GM23338 (cell line): ENCODE measurements at regions not wholly inside any gene's neighbourhood (a gene's known extent, or its start where the extent isn't known, plus 50 kb on each side); places are given as distances from the start of the nearest gene placed in this dataset.

ENCODE experiments used
- ATAC-seq: fragments of 200-7000 bp; cut with Tn5 transposase; 3 replicates; pipeline ENCODE4 v1.9.1; 2020
- DNase-seq: peaks from one replicate; pipeline ENCODE4 v3.0.0-alpha.2; 2015; ENCODE audit warnings: low spot score
- H2AFZ ChIP-seq: fragments of 200-600 bp; sonication (generic); 2 replicates; pipeline ENCODE4 v1.8.0; 2016; ENCODE audit warnings: antibody characterized with exemption, mild to moderate bottlenecking, moderate library complexity
- H3F3A ChIP-seq: fragments of 200-600 bp; sonication (generic); replicated peaks from 2 replicates; pipeline ENCODE4 v1.8.0; 2017; ENCODE audit warnings: antibody characterized with exemption, mixed run types, low read depth
- H3K27ac ChIP-seq: fragments of 200-600 bp; sonication (generic); 2 replicates; pipeline ENCODE4 v1.6.1; 2016; ENCODE audit warnings: low read depth
- H3K27me3 ChIP-seq: fragments of 200-600 bp; sonication (generic); 2 replicates; pipeline ENCODE4 v1.8.0; 2016; ENCODE audit warnings: mild to moderate bottlenecking, mixed run types, moderate library complexity; ENCODE audit not compliant: insufficient read depth
- H3K36me3 ChIP-seq: fragments of 200-600 bp; sonication (generic); 2 replicates; pipeline ENCODE4 v1.8.0; 2016; ENCODE audit warnings: mild to moderate bottlenecking; ENCODE audit not compliant: insufficient read depth
- H3K4me1 ChIP-seq: fragments of 200-600 bp; sonication (generic); 2 replicates; pipeline ENCODE4 v1.8.0; 2016; ENCODE audit warnings: mild to moderate bottlenecking, moderate library complexity; ENCODE audit not compliant: insufficient read depth
- H3K4me2 ChIP-seq: fragments of 200-600 bp; sonication (generic); 2 replicates; pipeline ENCODE4 v1.7.1; 2017; ENCODE audit warnings: mixed run types
- H3K4me3 ChIP-seq: fragments of 200-600 bp; sonication (generic); 2 replicates; pipeline ENCODE4 v1.6.1; 2016; ENCODE audit warnings: mixed run types
- H3K79me2 ChIP-seq: fragments of 200-600 bp; sonication (generic); replicated peaks from 2 replicates; pipeline ENCODE4 v1.8.0; 2017; ENCODE audit warnings: mild to moderate bottlenecking; ENCODE audit not compliant: insufficient read depth
- H3K9me2 ChIP-seq: fragments of 200-600 bp; sonication (generic); 2 replicates; pipeline ENCODE4 v1.8.0; 2017; ENCODE audit not compliant: insufficient read depth
- H4K20me1 ChIP-seq: fragments of 200-600 bp; sonication (generic); replicated peaks from 2 replicates; pipeline ENCODE4 v1.8.0; 2017; ENCODE audit warnings: mild to moderate bottlenecking; ENCODE audit not compliant: insufficient read depth
- H3K27ac Mint-ChIP-seq: 2 replicates; pipeline ENCODE4 v1.8.0; 2020; ENCODE audit warnings: inconsistent platforms, mild to moderate bottlenecking, moderate library complexity, mixed read lengths
- H3K27me3 Mint-ChIP-seq: 3 replicates; pipeline ENCODE4 v1.8.0; 2022; ENCODE audit warnings: low read depth, mild to moderate bottlenecking, moderate library complexity, mixed read lengths, inconsistent platforms; ENCODE audit not compliant: insufficient read depth, poor library complexity
- H3K36me3 Mint-ChIP-seq: 3 replicates; pipeline ENCODE4 v1.8.0; 2021; ENCODE audit warnings: low read depth, mild to moderate bottlenecking, inconsistent platforms, moderate library complexity, mixed read lengths
- H3K4me1 Mint-ChIP-seq: 3 replicates; pipeline ENCODE4 v1.8.0; 2020; ENCODE audit warnings: mild to moderate bottlenecking, inconsistent platforms, mixed read lengths
- H3K4me3 Mint-ChIP-seq: 3 replicates; pipeline ENCODE4 v1.8.0; 2021; ENCODE audit warnings: moderate library complexity, mild to moderate bottlenecking, inconsistent platforms, mixed read lengths
- H3K9me3 Mint-ChIP-seq: 3 replicates; pipeline ENCODE4 v1.8.0; 2020; ENCODE audit warnings: moderate library complexity, mild to moderate bottlenecking, inconsistent platforms, mixed read lengths
- CTCF ChIP-seq, 2 experiments: fragments of 200-600 bp in 1 of 2; sonication (generic) in 1 of 2; conservative IDR thresholded peaks; 2 replicates each; pipeline versions ENCODE4 v1.5.1 to v1.6.1; 2016 to 2017; ENCODE audit warnings: antibody characterized with exemption in 2 of 2, low read depth in 2 of 2, mild to moderate bottlenecking in 2 of 2, moderate library complexity in 1 of 2
- EZH2 ChIP-seq: fragments of 200-600 bp; sonication (generic); IDR thresholded peaks from one replicate; pipeline ENCODE4 v1.8.0; 2017; ENCODE audit warnings: antibody characterized with exemption, mild to moderate bottlenecking, low read depth; ENCODE audit not compliant: unreplicated experiment
- JUNB ChIP-seq: IDR thresholded peaks from one replicate; pipeline ENCODE4 v1.6.1; 2016; ENCODE audit warnings: antibody characterized with exemption; ENCODE audit not compliant: unreplicated experiment
- POLR2AphosphoS5 ChIP-seq: IDR thresholded peaks from 2 replicates; pipeline ENCODE4 v1.6.1; 2016; ENCODE audit warnings: antibody characterized with exemption, low read depth
- STAT1 ChIP-seq: IDR thresholded peaks from one replicate; pipeline ENCODE4 v1.6.1; 2016; ENCODE audit warnings: antibody characterized with exemption; ENCODE audit not compliant: unreplicated experiment
- ZNF114 ChIP-seq: fragments of 250-450 bp; sonication (Bioruptor Pico); IDR thresholded peaks from 2 replicates; pipeline ENCODE4 v1.5.0; 2020; ENCODE audit warnings: mild to moderate bottlenecking, moderate library complexity
- TF ChIP-seq, protein P1 (sequence below): IDR thresholded peaks from one replicate; pipeline ENCODE4 v1.6.1; 2018; ENCODE audit warnings: antibody characterized with exemption; ENCODE audit not compliant: unreplicated experiment
- TF ChIP-seq, protein P2 (sequence below): IDR thresholded peaks from 2 replicates; pipeline ENCODE4 v1.6.1; 2016; ENCODE audit warnings: antibody characterized with exemption
- TF ChIP-seq, protein P3 (sequence below): fragments of 250-450 bp; sonication (Bioruptor Pico); IDR thresholded peaks from 2 replicates; pipeline ENCODE4 v1.5.0; 2020; ENCODE audit warnings: mild to moderate bottlenecking, moderate library complexity

- TF ChIP-seq, protein P1, sequence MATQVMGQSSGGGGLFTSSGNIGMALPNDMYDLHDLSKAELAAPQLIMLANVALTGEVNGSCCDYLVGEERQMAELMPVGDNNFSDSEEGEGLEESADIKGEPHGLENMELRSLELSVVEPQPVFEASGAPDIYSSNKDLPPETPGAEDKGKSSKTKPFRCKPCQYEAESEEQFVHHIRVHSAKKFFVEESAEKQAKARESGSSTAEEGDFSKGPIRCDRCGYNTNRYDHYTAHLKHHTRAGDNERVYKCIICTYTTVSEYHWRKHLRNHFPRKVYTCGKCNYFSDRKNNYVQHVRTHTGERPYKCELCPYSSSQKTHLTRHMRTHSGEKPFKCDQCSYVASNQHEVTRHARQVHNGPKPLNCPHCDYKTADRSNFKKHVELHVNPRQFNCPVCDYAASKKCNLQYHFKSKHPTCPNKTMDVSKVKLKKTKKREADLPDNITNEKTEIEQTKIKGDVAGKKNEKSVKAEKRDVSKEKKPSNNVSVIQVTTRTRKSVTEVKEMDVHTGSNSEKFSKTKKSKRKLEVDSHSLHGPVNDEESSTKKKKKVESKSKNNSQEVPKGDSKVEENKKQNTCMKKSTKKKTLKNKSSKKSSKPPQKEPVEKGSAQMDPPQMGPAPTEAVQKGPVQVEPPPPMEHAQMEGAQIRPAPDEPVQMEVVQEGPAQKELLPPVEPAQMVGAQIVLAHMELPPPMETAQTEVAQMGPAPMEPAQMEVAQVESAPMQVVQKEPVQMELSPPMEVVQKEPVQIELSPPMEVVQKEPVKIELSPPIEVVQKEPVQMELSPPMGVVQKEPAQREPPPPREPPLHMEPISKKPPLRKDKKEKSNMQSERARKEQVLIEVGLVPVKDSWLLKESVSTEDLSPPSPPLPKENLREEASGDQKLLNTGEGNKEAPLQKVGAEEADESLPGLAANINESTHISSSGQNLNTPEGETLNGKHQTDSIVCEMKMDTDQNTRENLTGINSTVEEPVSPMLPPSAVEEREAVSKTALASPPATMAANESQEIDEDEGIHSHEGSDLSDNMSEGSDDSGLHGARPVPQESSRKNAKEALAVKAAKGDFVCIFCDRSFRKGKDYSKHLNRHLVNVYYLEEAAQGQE = no peak
- TF ChIP-seq STAT1 = no peak
- TF ChIP-seq, protein P2, sequence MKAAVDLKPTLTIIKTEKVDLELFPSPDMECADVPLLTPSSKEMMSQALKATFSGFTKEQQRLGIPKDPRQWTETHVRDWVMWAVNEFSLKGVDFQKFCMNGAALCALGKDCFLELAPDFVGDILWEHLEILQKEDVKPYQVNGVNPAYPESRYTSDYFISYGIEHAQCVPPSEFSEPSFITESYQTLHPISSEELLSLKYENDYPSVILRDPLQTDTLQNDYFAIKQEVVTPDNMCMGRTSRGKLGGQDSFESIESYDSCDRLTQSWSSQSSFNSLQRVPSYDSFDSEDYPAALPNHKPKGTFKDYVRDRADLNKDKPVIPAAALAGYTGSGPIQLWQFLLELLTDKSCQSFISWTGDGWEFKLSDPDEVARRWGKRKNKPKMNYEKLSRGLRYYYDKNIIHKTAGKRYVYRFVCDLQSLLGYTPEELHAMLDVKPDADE = no peak
- TF ChIP-seq POLR2AphosphoS5 = no peak
- TF ChIP-seq EZH2 = no peak
- TF ChIP-seq JUNB = no peak
- TF ChIP-seq ZNF114 = no peak
These were observed 137.0 kb upstream of the PRR20A start (continued) for GRCh38 chr13:57003682-57004081.

- Histone ChIP-seq H3K4me2 (no peak overlapping the region), H4K20me1 (no peaks in the 10 kb centered on the region), H3F3A (no peaks in the 10 kb centered on the region), H3K27me3 (no peaks in the 10 kb centered on the region), H2AFZ (no peak overlapping the region), H3K79me2 (no peaks in the 10 kb centered on the region), H3K27ac (no peak overlapping the region), H3K36me3 (no peaks in the 10 kb centered on the region), H3K4me3 (no peak overlapping the region), H3K9me2 (no peaks in the 10 kb centered on the region), H3K4me1 (no peaks in the 10 kb centered on the region)
- H3K36me3 Mint-ChIP-seq = no peaks in the 10 kb centered on the region
- no peak overlapping the region for H3K4me3 Mint-ChIP-seq
- no peaks in the 10 kb centered on the region for H3K9me3 Mint-ChIP-seq
- DNase-seq (no peak), ATAC-seq (no peak)
- no peaks in the 10 kb centered on the region for H3K4me1 Mint-ChIP-seq
- H3K27ac Mint-ChIP-seq = no peak overlapping the region
- no peaks in the 10 kb centered on the region for H3K27me3 Mint-ChIP-seq
- TF ChIP-seq STAT1 (no peak), CTCF (conservative IDR thresholded peaks at IDR 0.05; ENCODE audit: low read depth in 2 of 2) (no peak)
- TF ChIP-seq, protein P1 = no peak
- TF ChIP-seq, protein P3, sequence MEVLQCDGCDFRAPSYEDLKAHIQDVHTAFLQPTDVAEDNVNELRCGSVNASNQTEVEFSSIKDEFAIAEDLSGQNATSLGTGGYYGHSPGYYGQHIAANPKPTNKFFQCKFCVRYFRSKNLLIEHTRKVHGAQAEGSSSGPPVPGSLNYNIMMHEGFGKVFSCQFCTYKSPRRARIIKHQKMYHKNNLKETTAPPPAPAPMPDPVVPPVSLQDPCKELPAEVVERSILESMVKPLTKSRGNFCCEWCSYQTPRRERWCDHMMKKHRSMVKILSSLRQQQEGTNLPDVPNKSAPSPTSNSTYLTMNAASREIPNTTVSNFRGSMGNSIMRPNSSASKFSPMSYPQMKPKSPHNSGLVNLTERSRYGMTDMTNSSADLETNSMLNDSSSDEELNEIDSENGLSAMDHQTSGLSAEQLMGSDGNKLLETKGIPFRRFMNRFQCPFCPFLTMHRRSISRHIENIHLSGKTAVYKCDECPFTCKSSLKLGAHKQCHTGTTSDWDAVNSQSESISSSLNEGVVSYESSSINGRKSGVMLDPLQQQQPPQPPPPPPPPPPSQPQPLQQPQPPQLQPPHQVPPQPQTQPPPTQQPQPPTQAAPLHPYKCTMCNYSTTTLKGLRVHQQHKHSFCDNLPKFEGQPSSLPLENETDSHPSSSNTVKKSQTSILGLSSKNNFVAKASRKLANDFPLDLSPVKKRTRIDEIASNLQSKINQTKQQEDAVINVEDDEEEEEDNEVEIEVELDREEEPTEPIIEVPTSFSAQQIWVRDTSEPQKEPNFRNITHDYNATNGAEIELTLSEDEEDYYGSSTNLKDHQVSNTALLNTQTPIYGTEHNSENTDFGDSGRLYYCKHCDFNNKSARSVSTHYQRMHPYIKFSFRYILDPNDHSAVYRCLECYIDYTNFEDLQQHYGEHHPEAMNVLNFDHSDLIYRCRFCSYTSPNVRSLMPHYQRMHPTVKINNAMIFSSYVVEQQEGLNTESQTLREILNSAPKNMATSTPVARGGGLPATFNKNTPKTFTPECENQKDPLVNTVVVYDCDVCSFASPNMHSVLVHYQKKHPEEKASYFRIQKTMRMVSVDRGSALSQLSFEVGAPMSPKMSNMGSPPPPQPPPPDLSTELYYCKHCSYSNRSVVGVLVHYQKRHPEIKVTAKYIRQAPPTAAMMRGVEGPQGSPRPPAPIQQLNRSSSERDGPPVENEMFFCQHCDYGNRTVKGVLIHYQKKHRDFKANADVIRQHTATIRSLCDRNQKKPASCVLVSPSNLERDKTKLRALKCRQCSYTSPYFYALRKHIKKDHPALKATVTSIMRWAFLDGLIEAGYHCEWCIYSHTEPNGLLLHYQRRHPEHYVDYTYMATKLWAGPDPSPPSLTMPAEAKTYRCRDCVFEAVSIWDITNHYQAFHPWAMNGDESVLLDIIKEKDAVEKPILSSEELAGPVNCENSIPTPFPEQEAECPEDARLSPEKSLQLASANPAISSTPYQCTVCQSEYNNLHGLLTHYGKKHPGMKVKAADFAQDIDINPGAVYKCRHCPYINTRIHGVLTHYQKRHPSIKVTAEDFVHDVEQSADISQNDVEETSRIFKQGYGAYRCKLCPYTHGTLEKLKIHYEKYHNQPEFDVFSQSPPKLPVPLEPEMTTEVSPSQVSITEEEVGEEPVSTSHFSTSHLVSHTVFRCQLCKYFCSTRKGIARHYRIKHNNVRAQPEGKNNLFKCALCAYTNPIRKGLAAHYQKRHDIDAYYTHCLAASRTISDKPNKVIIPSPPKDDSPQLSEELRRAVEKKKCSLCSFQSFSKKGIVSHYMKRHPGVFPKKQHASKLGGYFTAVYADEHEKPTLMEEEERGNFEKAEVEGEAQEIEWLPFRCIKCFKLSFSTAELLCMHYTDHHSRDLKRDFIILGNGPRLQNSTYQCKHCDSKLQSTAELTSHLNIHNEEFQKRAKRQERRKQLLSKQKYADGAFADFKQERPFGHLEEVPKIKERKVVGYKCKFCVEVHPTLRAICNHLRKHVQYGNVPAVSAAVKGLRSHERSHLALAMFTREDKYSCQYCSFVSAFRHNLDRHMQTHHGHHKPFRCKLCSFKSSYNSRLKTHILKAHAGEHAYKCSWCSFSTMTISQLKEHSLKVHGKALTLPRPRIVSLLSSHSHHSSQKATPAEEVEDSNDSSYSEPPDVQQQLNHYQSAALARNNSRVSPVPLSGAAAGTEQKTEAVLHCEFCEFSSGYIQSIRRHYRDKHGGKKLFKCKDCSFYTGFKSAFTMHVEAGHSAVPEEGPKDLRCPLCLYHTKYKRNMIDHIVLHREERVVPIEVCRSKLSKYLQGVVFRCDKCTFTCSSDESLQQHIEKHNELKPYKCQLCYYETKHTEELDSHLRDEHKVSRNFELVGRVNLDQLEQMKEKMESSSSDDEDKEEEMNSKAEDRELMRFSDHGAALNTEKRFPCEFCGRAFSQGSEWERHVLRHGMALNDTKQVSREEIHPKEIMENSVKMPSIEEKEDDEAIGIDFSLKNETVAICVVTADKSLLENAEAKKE (CRISPR knock-in tag) = no peak
These were observed 123.4 kb upstream of the PRR20A start for GRCh38 chr13:57017357-57017756.
